GM23248 (cell line): ENCODE measurements at regions not wholly inside any gene's neighbourhood (a gene's known extent, or its start where the extent isn't known, plus 50 kb on each side); places are given as distances from the start of the nearest gene placed in this dataset.
A peak's percentile ranks its signal among the peaks of the same experiment; 100 is the strongest.

Experiments
- DNase-seq: peaks from one replicate; pipeline ENCODE4 v3.0.0-alpha.2; 2015
- H2AFZ ChIP-seq: fragments of 200-600 bp; sonication (generic); 2 replicates; pipeline ENCODE4 v1.6.1; 2016; ENCODE audit warnings: antibody characterized with exemption
- H3F3A ChIP-seq: fragments of 200-600 bp; sonication (generic); 2 replicates; pipeline ENCODE4 v1.6.1; 2016; ENCODE audit warnings: mild to moderate bottlenecking, antibody characterized with exemption, mixed run types; ENCODE audit not compliant: insufficient read depth
- H3K27ac ChIP-seq: fragments of 200-600 bp; sonication (generic); 2 replicates; pipeline ENCODE4 v1.5.1; 2016; ENCODE audit warnings: mild to moderate bottlenecking
- H3K27me3 ChIP-seq: fragments of 200-600 bp; sonication (generic); replicated peaks from 2 replicates; pipeline ENCODE4 v1.6.1; 2016; ENCODE audit warnings: mild to moderate bottlenecking; ENCODE audit not compliant: insufficient read depth
- H3K36me3 ChIP-seq: fragments of 200-600 bp; sonication (generic); 2 replicates; pipeline ENCODE4 v1.6.1; 2016; ENCODE audit warnings: low read depth, mild to moderate bottlenecking
- H3K4me1 ChIP-seq: fragments of 200-600 bp; sonication (generic); 2 replicates; pipeline ENCODE4 v1.6.1; 2016; ENCODE audit warnings: mild to moderate bottlenecking; ENCODE audit not compliant: insufficient read depth
- H3K4me2 ChIP-seq: fragments of 200-600 bp; sonication (generic); one replicate; pipeline ENCODE4 v1.6.1; 2016; ENCODE audit warnings: mild to moderate bottlenecking; ENCODE audit not compliant: unreplicated experiment
- H3K4me3 ChIP-seq: fragments of 200-600 bp; sonication (generic); 2 replicates; pipeline ENCODE4 v1.5.1; 2016; ENCODE audit warnings: mild to moderate bottlenecking
- H3K79me2 ChIP-seq: fragments of 200-600 bp; sonication (generic); 2 replicates; pipeline ENCODE4 v1.6.1; 2016; ENCODE audit warnings: mild to moderate bottlenecking; ENCODE audit not compliant: insufficient read depth
- H3K9ac ChIP-seq: fragments of 200-600 bp; sonication (generic); 2 replicates; pipeline ENCODE4 v1.6.1; 2016; ENCODE audit warnings: mild to moderate bottlenecking
- H3K9me2 ChIP-seq: fragments of 200-600 bp; sonication (generic); 2 replicates; pipeline ENCODE4 v1.6.1; 2016; ENCODE audit warnings: mixed run types, mild to moderate bottlenecking, moderate library complexity; ENCODE audit not compliant: insufficient read depth
- H3K9me3 ChIP-seq: fragments of 200-600 bp; sonication (generic); one replicate; pipeline ENCODE4 v1.6.1; 2017; ENCODE audit warnings: low read depth
- H4K20me1 ChIP-seq: fragments of 200-600 bp; sonication (generic); 2 replicates; pipeline ENCODE4 v1.6.0; 2016; ENCODE audit not compliant: insufficient read depth
- EZH2 ChIP-seq: fragments of 200-600 bp; sonication (generic); IDR thresholded peaks from 2 replicates; pipeline ENCODE4 v1.6.1; 2018; ENCODE audit warnings: antibody characterized with exemption, mild to moderate bottlenecking; ENCODE audit not compliant: insufficient read depth, poor library complexity, severe bottlenecking
- EZH2phosphoT487 ChIP-seq: fragments of 200-600 bp; sonication (generic); IDR thresholded peaks from 2 replicates; pipeline ENCODE4 v1.6.1; 2018; ENCODE audit warnings: antibody characterized with exemption, moderate library complexity, mild to moderate bottlenecking, low read depth; ENCODE audit not compliant: insufficient read depth
- WGBS, 2 experiments: methylation state at CpG; one replicate each; pipeline ENCODE4 v1.1.6; 2015 to 2017; ENCODE audit warnings: low lambda C conversion rate in 2 of 2, low coverage in 1 of 2; ENCODE audit errors: missing lambda C conversion rate in 2 of 2; 5-methylcytosine and 5-hydroxymethylcytosine counted together
- in situ Hi-C: fragments of 300-500 bp; cut with MboI; formaldehyde crosslinking; loops from 2 replicates; pipeline ENCODE4 v1.15.0; 2020

DNA sequence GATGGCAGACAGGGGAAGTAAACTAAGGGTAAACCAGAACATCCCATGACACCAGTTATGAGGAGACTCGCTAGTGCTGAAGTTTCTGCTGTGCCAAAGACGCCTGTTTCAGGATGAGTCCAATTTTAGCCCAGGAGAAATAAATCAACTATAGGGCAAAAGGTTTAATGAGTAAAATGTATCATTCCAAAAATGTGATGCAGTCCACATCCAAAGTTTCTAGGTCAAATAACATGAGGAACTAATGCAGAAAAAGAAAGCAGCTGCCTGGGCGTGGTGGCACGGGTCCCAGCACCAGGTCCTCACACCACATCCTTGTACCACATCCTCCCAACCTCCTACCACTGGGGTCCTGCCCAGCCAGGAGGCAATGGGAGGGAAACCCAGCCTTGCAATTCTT is 126.9 kb upstream of the CTAGE1 start:
- no peak overlapping the region for H3K4me3 ChIP-seq
- TF ChIP-seq EZH2 = no peak
- no peak for TF ChIP-seq EZH2phosphoT487
- no peaks in the 10 kb centered on the region for H3K9me2 ChIP-seq

DNA sequence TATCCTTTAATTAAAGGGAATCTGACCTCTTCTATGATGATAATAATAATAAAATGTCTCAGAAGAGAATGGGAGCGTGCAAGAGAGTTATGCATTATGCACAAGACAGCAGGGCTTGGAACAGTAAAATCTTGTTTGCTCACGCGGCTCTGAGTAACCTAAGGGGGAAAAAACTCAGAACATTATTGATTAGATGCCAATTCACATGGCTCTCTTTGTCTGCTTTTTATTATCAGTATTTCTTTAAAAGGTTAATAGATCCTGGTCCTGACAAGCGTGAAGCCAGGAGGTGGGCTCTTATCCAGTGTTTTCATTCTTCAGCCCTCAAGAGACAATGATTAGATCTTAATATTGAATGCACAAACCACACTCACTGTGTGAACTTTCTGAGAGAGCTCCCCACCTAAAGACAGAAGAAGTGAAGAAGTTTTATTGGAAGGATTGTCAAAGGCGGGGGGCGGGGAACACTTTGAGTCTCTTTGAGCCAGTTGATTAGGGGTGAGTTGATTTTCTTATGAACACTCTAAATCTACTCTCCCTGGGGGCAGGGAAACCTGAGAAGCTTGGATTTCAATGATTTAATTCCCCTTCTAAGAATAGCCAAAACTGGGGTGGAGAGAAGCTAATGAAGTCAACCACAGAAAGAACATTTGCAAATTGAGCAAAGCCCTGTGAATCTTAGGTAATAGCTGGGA is 127.5 kb upstream of the CTAGE1 start:
- peak overlapping the region; percentile 12; the same call in 1 of the 2 replicates for H3K27ac ChIP-seq
- H3K27me3 ChIP-seq = no peaks in the 10 kb centered on the region
- H3F3A ChIP-seq = peaks cover 28% of the 10 kb centered on the region; the same call in 1 of the 2 replicates
- peaks cover 34% of the 10 kb centered on the region for H3K4me1 ChIP-seq
- H3K9me3 ChIP-seq = no peaks in the 10 kb centered on the region
- H3K36me3 ChIP-seq = no peaks in the 10 kb centered on the region
- H2AFZ ChIP-seq = no peak overlapping the region
- H4K20me1 ChIP-seq = no peaks in the 10 kb centered on the region
- H3K79me2 ChIP-seq = no peaks in the 10 kb centered on the region
- no peak overlapping the region for H3K9ac ChIP-seq
- H3K4me3 ChIP-seq = no peak overlapping the region
- no peaks in the 10 kb centered on the region for H3K9me2 ChIP-seq
- DNase-seq = peak; percentile 49
- WGBS, 2 experiments = 63 to 72% methylated on average over 6 of the region's 6 CpGs
- in situ Hi-C loops = no loop called here
- peak overlapping the region; percentile 26 for H3K4me2 ChIP-seq
- TF ChIP-seq EZH2phosphoT487 (no peak), EZH2 (no peak)

More for the DNA sequence above, 126.9 kb upstream of the CTAGE1 start:
- Histone ChIP-seq H3K4me2 (peak overlapping the region; percentile 26), H3K9me3 (no peaks in the 10 kb centered on the region), H3K4me1 (peaks cover 30% of the 10 kb centered on the region), H3K9ac (no peak overlapping the region), H3K27me3 (no peaks in the 10 kb centered on the region), H2AFZ (no peak overlapping the region), H3K27ac (peak overlapping the region; percentile 12; the same call in 1 of the 2 replicates), H3K36me3 (no peaks in the 10 kb centered on the region), H4K20me1 (no peaks in the 10 kb centered on the region), H3K79me2 (no peaks in the 10 kb centered on the region), H3F3A (peaks cover 28% of the 10 kb centered on the region; the same call in 1 of the 2 replicates)
- WGBS, 2 experiments = 7 to 11% methylated on average over 4 of the region's 4 CpGs
- in situ Hi-C loops = no loop called here
- DNase-seq = peak; percentile 66

DNA sequence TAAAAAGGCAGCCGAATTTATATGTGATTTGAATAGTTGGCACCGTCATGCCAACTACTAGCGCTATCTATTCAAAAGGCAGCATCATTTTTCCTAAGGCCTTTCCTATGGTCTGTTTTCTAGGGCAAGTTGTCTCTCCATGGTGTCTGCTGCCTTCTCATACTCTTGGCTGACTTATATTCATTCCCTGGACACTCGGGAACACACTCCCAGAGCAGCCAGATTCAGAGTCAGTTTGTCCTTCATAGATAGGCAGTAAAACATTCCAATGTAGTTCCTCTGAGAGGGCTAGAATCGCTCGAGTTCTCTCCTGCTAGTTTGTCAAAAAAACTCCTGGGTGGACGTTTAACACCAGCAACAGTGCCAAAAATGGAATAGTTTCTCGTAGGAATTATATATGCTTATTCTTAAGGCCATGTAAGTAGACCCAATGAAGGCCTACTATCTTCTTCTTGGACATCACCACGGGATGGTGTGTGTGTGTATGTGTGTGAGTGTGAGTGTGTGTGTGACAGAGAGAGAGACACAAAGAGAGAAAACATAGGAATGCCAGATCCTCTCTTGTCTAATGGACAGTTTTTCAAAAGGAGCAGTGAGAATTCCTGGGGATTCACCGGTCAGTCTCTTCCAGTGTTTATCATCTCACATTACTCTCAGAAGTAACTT is 129.3 kb upstream of the CTAGE1 start:
- Histone ChIP-seq H3F3A (peaks cover 36% of the 10 kb centered on the region), H3K9me3 (no peaks in the 10 kb centered on the region), H3K4me2 (no peak overlapping the region), H4K20me1 (no peaks in the 10 kb centered on the region), H3K27ac (no peak overlapping the region), H3K79me2 (no peaks in the 10 kb centered on the region), H3K4me3 (no peak overlapping the region), H2AFZ (no peak overlapping the region), H3K4me1 (peaks cover 47% of the 10 kb centered on the region), H3K9me2 (no peaks in the 10 kb centered on the region), H3K27me3 (no peaks in the 10 kb centered on the region), H3K9ac (no peak overlapping the region), H3K36me3 (no peaks in the 10 kb centered on the region)
- DNase-seq = no peak
- 79 to 82% methylated on average over 10 of the region's 10 CpGs for WGBS, 2 experiments
- TF ChIP-seq EZH2phosphoT487 (no peak), EZH2 (no peak)
- in situ Hi-C loops = no loop called here

DNA sequence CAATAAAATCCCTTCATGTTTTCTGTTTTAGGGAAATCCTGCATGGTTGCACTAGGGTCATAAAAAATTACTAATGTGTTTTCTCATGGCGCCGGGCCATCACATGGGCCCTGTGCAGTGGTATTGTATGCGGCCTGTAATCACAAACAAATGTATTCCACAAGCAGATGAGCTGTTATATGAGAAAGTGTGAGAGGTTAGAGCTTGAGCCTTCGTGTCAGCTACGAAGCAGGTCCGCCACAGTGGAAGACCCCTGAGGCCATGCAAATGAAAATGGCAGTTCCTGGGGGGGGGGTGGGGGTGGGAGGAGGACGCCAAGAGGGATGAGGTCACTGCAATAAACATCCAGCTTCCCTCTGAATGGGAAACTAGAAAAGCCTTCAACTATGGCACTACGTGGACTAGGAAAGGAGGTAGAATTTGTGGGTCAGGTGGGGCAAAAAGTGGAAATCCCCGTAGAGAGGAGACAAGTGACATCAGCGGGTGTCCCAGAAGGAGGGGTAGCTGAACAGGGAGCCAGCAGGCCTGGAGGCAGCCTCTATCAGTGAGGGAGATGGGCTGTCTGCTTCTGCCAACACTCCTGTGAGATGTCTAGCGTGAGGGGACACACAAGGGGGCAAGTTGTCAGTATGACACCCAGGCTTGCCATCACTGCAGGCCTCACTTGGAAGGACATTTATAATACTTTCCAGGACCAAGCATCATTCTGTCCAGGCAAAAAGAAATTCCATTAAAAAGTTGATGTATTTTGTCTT is 130.3 kb upstream of the CTAGE1 start:
- Histone ChIP-seq H2AFZ (no peak overlapping the region), H3K4me1 (peaks cover 47% of the 10 kb centered on the region), H3F3A (peaks cover 36% of the 10 kb centered on the region), H3K36me3 (no peaks in the 10 kb centered on the region), H4K20me1 (no peaks in the 10 kb centered on the region), H3K27me3 (no peaks in the 10 kb centered on the region), H3K9me3 (no peaks in the 10 kb centered on the region), H3K9me2 (peaks cover 6% of the 10 kb centered on the region; the same call in 1 of the 2 replicates), H3K4me2 (no peak overlapping the region), H3K4me3 (no peak overlapping the region), H3K79me2 (no peaks in the 10 kb centered on the region), H3K27ac (no peak overlapping the region), H3K9ac (no peak overlapping the region)
- in situ Hi-C loops = no loop called here
- peak; percentile 45 for DNase-seq
- TF ChIP-seq EZH2phosphoT487 (no peak), EZH2 (no peak)
- WGBS, 2 experiments = 42 to 44% methylated on average over 11 of the region's 11 CpGs
